HUES48 (cell line): ENCODE measurements at regions not wholly inside any gene's neighbourhood (a gene's known extent, or its start where the extent isn't known, plus 50 kb on each side); places are given as distances from the start of the nearest gene placed in this dataset.
"Not testable (repeated sequence)": the region's sequence is repeated elsewhere in the genome, so short reads cannot be mapped to it uniquely, and the experiment has no call there.

Experiments used
- H3K27ac ChIP-seq: one replicate; pipeline ENCODE4 v1.7.0; 2013; ENCODE audit warnings: low read depth, low read length, inconsistent platforms
- H3K27me3 ChIP-seq: 2 replicates; pipeline ENCODE4 v1.6.1; 2013; ENCODE audit warnings: mild to moderate bottlenecking, low read length; ENCODE audit not compliant: control insufficient read depth, insufficient read depth
- H3K36me3 ChIP-seq: 2 replicates; pipeline ENCODE4 v1.6.1; 2013; ENCODE audit warnings: low read length; ENCODE audit not compliant: control insufficient read depth, insufficient read depth
- H3K4me1 ChIP-seq: 2 replicates; pipeline ENCODE4 v1.6.1; 2013; ENCODE audit warnings: mild to moderate bottlenecking, low read length; ENCODE audit not compliant: control insufficient read depth, insufficient read depth
- H3K4me3 ChIP-seq: 2 replicates; pipeline ENCODE4 v1.5.1; 2013; ENCODE audit warnings: mild to moderate bottlenecking, low read depth, low read length
- H3K9ac ChIP-seq: 2 replicates; pipeline ENCODE4 v1.6.1; 2013; ENCODE audit warnings: mild to moderate bottlenecking, low read depth, low read length, moderate library complexity
- H3K9me3 ChIP-seq: 2 replicates; pipeline ENCODE4 v1.6.1; 2013; ENCODE audit warnings: low read length; ENCODE audit not compliant: control insufficient read depth, insufficient read depth

- Histone ChIP-seq H3K36me3 (no peaks in the 10 kb centered on the region), H3K27ac (no peak overlapping the region), H3K9me3 (no peaks in the 10 kb centered on the region), H3K9ac (no peak overlapping the region), H3K4me1 (peaks cover 18% of the 10 kb centered on the region), H3K27me3 (peaks cover 4% of the 10 kb centered on the region), H3K4me3 (no peak overlapping the region)
Measured at GRCh38 chr22:46033256-46034200, 56.6 kb upstream of the WNT7B start.

GRCh38 chr22:46034480-46034879 lies 57.5 kb upstream of the WNT7B start:
- H3K9me3 ChIP-seq, H3K36me3 ChIP-seq, H3K9ac ChIP-seq, H3K27me3 ChIP-seq, H3K27ac ChIP-seq: not testable (repeated sequence)
- peaks cover 18% of the 10 kb centered on the region for H3K4me1 ChIP-seq
- peak overlapping the region; percentile 79; the same call in 1 of the 2 replicates for H3K4me3 ChIP-seq

GRCh38 chr22:46035380-46035741 lies 58.4 kb upstream of the WNT7B start:
- H3K27me3 ChIP-seq, result no peaks in the 10 kb centered on the region
- peak overlapping the region; percentile 79 for H3K4me3 ChIP-seq
- H3K9ac ChIP-seq, result no peak overlapping the region
- H3K27ac ChIP-seq, result peak overlapping the region; percentile 80
- no peaks in the 10 kb centered on the region for H3K9me3 ChIP-seq
- peaks cover 18% of the 10 kb centered on the region for H3K4me1 ChIP-seq
- H3K36me3 ChIP-seq, result no peaks in the 10 kb centered on the region

DNA sequence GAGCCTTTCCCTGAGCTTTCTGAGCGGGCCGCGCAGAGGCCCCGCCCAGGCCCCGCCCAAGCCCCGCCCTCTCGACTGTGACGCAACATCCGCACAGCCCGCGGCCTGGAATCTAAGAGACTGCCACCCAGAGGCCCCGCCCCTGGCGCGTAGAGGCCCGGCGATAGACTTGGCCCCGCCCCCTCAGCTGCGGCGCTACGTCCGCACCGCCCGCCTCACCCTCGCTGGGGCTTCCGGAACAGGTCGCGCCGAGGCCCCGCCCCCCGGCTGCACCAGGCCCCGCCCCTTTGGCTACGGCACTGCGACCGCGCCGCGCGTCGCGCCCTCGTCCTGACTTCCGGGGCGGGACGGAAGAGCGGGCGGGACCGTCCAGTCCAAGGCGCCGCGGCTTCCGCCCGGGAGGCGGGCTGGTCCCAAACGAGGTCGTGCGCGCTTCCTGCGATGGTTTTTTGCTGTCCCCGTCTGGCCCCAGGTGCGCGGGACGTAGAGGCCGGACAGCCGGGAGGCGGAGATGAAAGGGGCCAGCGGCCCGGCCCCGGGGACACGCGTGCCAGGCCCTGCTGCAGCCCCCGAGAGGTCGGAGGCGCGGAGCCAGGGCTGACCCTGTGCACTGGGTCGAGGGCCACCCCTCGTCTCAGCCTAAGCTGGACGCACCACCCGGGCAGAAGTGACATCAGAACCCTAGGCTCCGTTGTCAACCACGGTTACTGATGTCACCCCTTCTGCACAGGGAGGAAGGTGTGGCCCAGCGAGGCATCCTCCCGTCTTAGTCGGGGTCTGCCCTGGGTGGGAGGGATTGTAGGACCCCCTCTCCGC lies 59.0 kb upstream of the WNT7B start:
- Histone ChIP-seq H3K9ac (peak overlapping the region; percentile 52; the same call in 1 of the 2 replicates), H3K4me1 (peaks cover 18% of the 10 kb centered on the region), H3K27ac (peak overlapping the region; percentile 63), H3K9me3 (no peaks in the 10 kb centered on the region), H3K36me3 (no peaks in the 10 kb centered on the region), H3K27me3 (no peaks in the 10 kb centered on the region), H3K4me3 (peak overlapping the region; percentile 90)

DNA sequence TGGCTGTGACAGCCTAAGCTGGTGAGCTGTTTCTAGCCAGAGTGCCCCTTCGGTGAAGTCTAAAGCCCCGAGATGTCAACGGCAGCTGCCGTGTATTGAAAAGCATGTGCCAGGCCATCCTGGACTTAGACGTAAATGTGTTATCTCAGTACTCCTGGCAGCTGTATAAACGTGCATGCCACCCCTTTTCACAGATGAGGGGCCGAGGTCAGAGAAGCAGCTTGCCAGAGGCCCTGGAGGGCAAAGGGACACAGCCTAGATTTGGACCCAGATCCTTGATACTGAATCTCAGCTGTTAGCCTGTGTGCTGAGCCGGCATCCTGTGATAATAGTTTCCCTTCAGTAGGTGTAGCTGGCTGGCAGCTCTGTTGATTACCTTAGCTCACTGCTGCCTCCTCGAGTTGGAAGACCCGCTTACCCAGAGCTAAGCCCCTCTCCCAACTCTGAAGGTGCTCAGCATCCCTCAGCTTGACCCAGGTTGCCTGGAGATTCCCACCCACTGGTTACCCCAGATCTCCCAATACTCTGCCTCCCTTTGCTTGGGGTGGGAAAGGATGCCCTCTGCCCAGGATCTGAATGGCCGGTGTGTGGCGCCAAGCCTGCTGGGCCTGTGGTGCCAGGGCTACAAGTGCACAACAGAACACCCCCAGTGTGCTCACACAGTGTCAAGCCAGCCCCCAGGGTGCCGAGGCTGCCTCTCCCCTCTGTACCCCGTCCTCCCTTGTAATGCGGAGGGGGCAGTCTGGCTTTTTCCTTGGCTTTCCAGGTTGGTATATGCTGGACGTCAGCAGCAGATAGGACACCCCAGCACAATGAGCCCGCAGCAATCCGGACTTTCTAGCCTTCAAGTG lies 59.8 kb upstream of the WNT7B start:
- H3K27me3 ChIP-seq, result no peaks in the 10 kb centered on the region
- H3K36me3 ChIP-seq, result no peaks in the 10 kb centered on the region
- peak overlapping the region; percentile 90 for H3K4me3 ChIP-seq
- H3K4me1 ChIP-seq, result peaks cover 18% of the 10 kb centered on the region
- peak overlapping the region; percentile 23 for H3K27ac ChIP-seq
- H3K9me3 ChIP-seq, result no peaks in the 10 kb centered on the region
- H3K9ac ChIP-seq, result peak overlapping the region; percentile 52; the same call in 1 of the 2 replicates

- H3K4me3 ChIP-seq, result no peak overlapping the region
- H3K4me1 ChIP-seq, result peaks cover 5% of the 10 kb centered on the region
- no peaks in the 10 kb centered on the region for H3K27me3 ChIP-seq
- no peak overlapping the region for H3K9ac ChIP-seq
- no peaks in the 10 kb centered on the region for H3K36me3 ChIP-seq
- no peaks in the 10 kb centered on the region for H3K9me3 ChIP-seq
- no peak overlapping the region for H3K27ac ChIP-seq
Measured at GRCh38 chr22:46038174-46038487, 61.2 kb upstream of the WNT7B start.

DNA sequence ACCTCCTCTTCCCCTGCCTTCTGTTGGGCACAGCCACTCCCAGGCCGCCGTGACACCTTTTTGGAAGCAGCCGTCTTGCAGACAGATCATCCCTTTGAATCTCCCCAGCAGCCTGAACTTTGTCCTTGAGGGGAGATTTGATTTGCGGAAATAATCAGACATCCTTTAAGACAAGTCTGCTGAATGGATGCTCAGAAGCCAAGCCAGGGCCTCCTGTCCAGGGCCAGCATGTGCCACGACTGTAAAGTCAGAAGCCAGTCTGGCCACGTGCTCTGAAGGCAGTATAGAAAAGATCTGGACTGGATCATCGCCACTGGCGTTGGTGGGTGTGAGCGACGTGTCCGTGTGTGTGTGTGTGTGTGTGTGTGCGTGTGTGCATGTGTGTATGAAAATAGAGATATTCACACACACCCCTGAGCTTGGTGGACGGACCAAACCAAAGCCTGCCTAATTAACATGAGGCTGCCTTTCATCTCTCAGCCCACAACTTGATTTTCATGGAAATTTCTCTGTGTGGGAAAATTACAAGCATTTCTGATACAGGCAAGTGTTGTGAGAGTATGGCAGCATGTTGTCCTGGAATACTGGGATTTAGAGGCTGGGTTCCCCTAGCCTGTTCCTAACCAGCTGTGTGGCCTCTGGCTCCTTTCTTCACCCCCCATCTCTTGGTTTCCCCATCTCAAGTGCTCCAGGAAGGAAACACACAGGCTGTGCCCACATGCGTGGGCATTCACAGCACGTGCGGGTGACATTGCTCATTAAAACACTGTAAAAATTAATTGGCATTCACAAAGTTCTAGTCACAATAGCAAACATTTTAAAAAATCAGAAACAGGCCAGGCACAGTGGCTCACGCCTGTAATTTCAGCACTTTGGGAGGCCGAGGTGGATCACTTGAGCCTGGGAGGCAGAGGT lies 61.8 kb upstream of the WNT7B start:
- H3K27me3 ChIP-seq, result peaks cover under 1% of the 10 kb centered on the region; the same call in 1 of the 2 replicates
- no peaks in the 10 kb centered on the region for H3K9me3 ChIP-seq
- H3K4me3 ChIP-seq, result no peak overlapping the region
- no peak overlapping the region for H3K27ac ChIP-seq
- peaks cover 9% of the 10 kb centered on the region for H3K4me1 ChIP-seq
- H3K9ac ChIP-seq, result no peak overlapping the region
- no peaks in the 10 kb centered on the region for H3K36me3 ChIP-seq

DNA sequence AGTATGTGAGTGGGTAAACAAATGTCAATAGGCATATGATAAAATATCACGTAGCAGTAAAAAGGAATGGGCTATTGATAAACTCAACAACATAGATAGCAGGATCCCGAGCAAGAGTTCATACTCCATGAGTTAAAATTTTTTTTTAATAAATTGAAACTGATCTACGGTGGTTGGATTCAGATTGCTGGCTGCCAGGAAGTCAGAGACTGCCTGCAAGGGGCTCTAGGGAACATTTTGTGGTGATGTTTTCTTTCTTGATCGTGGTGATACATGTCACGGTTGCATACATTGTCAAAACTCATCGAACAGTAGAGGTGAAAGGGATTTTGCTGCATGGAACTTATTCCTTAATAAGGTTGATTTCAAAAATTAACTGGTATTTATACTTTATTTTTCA lies 62.6 kb upstream of the WNT7B start:
- H3K27me3 ChIP-seq, result peaks cover 8% of the 10 kb centered on the region
- no peak overlapping the region for H3K4me3 ChIP-seq
- H3K9ac ChIP-seq, result no peak overlapping the region
- no peaks in the 10 kb centered on the region for H3K36me3 ChIP-seq
- H3K27ac ChIP-seq, result no peak overlapping the region
- peaks cover 16% of the 10 kb centered on the region for H3K4me1 ChIP-seq
- no peaks in the 10 kb centered on the region for H3K9me3 ChIP-seq

- Histone ChIP-seq H3K9ac (no peak overlapping the region), H3K27ac (no peak overlapping the region), H3K4me1 (peaks cover 11% of the 10 kb centered on the region), H3K9me3 (no peaks in the 10 kb centered on the region), H3K36me3 (no peaks in the 10 kb centered on the region), H3K27me3 (peaks cover 19% of the 10 kb centered on the region), H3K4me3 (no peak overlapping the region)
Measured at GRCh38 chr22:46040471-46041465, 63.8 kb upstream of the WNT7B start.
